Esophagus squamous epithelium (tissue), 4 donors: ENCODE measurements at regions not wholly inside any gene's neighbourhood (a gene's known extent, or its start where the extent isn't known, plus 50 kb on each side); places are given as distances from the start of the nearest gene placed in this dataset.

Experiments
- POLR2A ChIP-seq, 4 donors: fragments of 450-650 bp; IDR thresholded peaks; one replicate each; pipeline ENCODE4 v1.6.1; 2017; ENCODE audit warnings: antibody characterized with exemption in 4 of 4, mild to moderate bottlenecking in 4 of 4, moderate library complexity in 3 of 4
- TF ChIP-seq, protein P1 (sequence below), 6 experiments: fragments of 450-650 bp in 4 of 6; fragments of 200-600 bp in 2 of 6; sonication (generic) in 2 of 6; IDR thresholded peaks; one replicate each; pipeline ENCODE4 v1.5.1; 2016 to 2019; ENCODE audit warnings: antibody characterized with exemption in 6 of 6, mild to moderate bottlenecking in 4 of 6, moderate library complexity in 4 of 6

- TF ChIP-seq, protein P1, sequence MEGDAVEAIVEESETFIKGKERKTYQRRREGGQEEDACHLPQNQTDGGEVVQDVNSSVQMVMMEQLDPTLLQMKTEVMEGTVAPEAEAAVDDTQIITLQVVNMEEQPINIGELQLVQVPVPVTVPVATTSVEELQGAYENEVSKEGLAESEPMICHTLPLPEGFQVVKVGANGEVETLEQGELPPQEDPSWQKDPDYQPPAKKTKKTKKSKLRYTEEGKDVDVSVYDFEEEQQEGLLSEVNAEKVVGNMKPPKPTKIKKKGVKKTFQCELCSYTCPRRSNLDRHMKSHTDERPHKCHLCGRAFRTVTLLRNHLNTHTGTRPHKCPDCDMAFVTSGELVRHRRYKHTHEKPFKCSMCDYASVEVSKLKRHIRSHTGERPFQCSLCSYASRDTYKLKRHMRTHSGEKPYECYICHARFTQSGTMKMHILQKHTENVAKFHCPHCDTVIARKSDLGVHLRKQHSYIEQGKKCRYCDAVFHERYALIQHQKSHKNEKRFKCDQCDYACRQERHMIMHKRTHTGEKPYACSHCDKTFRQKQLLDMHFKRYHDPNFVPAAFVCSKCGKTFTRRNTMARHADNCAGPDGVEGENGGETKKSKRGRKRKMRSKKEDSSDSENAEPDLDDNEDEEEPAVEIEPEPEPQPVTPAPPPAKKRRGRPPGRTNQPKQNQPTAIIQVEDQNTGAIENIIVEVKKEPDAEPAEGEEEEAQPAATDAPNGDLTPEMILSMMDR (IDR thresholded peaks at IDR 0.05) = no peak
- no peak for TF ChIP-seq POLR2A (IDR thresholded peaks at IDR 0.05)
Measured at GRCh38 chr5:130501151-130501865, 597.0 kb downstream of the CHSY3 start.
